GM21526 (cell line): ENCODE measurements at regions not wholly inside any gene's neighbourhood (a gene's known extent, or its start where the extent isn't known, plus 50 kb on each side); places are given as distances from the start of the nearest gene placed in this dataset.

Experiments used
- ATAC-seq: cut with Tn5 transposase; IDR thresholded peaks from one replicate; pipeline ENCODE4 v1.9.1; 2021; ENCODE audit warnings: moderate library complexity; ENCODE audit not compliant: unreplicated experiment, low FRiP score

GRCh38 chr5:3734632-3735031 lies 139.0 kb downstream of the IRX1 start:
- no peak for ATAC-seq

DNA sequence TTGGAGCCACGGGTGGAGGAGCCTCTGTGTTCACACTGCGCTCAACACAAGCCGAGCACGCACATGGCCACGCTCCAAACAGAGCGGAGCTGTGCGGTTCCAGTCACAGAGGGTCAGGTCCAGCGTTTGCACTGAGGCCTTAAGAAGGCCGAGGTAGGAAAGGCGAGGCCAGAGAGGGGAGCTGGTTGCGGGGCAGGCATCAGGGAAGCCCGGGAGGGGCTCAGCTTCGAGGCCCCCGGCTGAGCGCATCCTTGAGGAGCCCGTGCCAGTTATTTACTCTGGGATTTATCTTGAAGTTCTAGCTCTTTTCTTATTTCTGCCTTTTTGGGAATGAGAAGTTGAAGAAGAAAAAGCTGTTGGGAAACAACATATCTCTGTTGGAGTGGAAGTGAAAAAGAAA lies 140.8 kb downstream of the IRX1 start:
- no peak for ATAC-seq

GRCh38 chr5:3736926-3737325 lies 141.3 kb downstream of the IRX1 start:
- no peak for ATAC-seq

GRCh38 chr5:3738919-3739318 lies 143.3 kb downstream of the IRX1 start:
- no peak for ATAC-seq

DNA sequence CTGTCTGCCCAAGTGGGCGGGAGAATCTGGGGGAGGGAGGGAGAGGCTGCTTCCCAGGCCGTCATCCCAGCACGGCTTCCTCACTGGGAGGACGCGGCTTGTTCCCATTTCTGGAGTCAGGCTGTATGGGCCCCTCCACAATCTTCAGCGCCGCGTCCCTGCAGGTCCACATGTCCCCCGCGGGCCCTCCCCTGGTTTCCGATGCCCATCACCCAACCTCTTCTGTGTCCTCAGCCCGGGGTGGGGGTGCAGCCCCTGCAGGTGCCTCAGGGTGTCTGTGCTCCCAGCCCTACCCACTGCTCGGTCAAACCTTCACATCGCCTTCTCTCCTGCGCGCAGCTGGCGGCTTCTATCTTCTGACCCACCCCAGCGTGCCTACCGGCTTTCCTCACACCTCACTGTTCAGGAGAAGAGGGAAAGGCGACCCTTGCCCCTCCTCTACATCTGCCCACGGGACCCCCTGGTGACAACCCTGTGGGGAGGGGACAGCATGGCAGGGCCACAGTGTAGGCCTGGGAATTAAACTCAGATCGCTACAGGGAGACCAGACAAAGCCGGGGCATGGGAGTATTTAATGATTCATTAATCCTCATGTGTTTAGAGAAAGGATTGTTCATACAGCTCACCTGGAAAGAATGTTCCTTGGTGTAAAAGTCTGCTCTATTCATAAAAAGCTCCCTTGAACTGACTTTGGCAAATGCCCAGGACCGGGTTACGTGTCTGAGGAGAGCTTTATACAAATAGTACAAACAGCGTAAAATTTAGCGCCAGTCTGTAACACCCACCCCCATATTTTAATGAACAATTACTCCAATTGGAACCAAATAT lies 145.1 kb downstream of the IRX1 start:
- ATAC-seq: no peak

- no peak for ATAC-seq
Measured at GRCh38 chr5:3741374-3741770, 145.7 kb downstream of the IRX1 start.

- ATAC-seq: no peak
Measured at GRCh38 chr5:3742750-3743149, 147.1 kb downstream of the IRX1 start.

GRCh38 chr5:3751846-3752245 lies 156.2 kb downstream of the IRX1 start:
- ATAC-seq: no peak

DNA sequence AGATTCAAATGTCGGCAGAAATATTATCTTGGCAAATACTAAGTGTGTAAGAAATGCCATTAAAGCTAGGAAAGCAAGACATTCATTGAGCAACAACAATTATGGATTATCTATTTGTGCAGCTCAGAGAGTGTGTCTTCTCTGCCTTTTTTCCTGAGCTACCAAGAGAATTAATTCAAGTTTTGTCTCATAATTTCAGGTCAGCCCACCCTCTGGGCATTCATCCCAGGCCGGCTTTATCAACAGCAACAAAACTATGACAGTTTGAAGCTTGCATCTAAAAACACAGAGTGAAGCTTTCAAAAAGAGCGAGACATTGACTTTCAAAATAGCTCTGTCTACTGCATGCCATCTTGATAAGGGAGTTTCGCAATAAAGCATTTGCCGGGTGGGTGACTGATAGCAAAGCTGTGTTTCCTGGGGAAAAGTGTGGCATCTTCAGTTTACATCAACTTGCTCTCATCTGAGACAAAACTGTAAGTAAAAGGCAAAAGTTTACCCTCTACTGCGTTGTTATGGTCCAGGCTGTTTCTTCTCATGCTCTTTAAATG lies 182.4 kb downstream of the IRX1 start:
- no peak for ATAC-seq

GRCh38 chr5:3778945-3779344 lies 183.3 kb downstream of the IRX1 start:
- no peak for ATAC-seq

DNA sequence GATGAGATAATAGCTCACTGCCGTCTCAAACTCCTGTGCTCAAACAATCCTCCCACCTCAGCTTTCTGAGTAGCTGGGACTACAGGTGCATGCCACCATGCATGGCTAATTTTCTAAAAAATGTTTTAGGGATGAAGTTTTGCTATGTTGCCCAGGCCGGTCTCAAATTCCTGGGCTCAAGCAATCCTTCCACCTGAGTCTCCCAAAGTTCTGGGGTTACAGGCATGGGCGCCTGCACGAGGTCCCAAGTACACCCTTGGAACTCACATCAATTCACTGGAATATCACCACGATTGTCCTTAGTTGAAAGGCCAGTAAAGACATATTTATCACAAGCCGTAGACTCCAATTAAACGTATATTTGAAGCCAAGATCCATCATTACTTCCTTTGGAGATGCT lies 184.6 kb downstream of the IRX1 start:
- no peak for ATAC-seq

DNA sequence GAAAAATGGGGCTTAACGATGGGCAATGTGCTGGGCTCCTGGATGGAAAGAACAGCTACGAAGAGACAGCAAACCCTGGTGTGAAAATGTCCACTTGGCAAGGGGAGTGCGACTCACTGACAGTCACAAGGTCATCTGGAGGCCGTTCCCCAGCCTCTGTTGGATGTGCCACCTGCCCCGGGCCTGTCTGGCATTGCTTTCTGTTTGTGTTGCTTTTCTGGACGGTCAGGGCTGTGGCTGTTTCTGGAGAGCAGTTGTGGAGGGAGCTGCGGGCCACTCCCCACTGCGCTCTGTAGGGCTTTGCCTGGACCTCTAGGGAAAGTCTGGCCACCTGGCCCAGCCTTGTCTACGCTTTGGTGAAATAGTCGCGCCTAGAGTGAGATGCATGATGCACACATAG lies 185.3 kb downstream of the IRX1 start:
- no peak for ATAC-seq

GRCh38 chr5:3784854-3785253 lies 189.2 kb downstream of the IRX1 start:
- ATAC-seq: no peak

DNA sequence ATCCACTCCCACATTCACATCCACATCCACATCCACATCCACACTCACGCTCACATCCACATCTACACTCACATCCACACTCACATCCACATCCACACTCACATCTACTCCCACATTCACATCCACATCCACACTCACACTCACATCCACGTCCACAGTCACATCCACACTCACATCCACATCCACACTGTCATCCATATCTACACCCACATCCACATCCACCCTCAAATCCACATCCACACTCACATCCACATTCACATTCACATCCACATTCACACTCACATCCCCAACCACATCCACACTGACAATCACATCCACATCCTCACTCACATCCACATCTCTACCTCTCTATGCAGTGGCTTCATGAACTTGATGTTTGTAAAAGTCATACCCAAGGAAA lies 190.5 kb downstream of the IRX1 start:
- no peak for ATAC-seq

DNA sequence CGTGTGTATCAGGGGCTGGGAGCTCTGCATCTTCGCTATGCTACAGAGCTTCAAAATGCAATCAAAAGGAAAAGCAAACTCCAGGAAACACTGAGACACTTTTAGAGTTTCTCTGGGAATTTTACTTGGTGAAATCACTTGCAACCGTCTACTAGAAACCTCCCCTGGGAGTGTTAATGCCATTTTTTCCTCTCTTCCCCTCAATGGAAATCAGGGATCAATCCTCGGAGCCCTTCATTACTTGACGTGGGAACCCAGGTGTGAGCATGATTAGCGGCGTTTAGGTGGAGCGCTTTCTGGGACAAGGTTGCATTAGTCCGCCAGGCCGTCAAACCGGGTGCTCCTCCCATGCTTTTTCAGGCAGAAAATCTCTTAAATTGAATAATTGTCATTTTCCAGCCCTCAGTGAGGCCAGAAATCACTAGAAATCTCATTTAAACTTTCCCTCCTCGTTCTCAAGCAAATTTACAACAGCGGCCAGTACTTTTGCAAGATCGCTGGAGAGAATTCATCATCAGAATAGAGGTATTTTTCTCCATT lies 191.3 kb downstream of the IRX1 start:
- ATAC-seq: no peak

DNA sequence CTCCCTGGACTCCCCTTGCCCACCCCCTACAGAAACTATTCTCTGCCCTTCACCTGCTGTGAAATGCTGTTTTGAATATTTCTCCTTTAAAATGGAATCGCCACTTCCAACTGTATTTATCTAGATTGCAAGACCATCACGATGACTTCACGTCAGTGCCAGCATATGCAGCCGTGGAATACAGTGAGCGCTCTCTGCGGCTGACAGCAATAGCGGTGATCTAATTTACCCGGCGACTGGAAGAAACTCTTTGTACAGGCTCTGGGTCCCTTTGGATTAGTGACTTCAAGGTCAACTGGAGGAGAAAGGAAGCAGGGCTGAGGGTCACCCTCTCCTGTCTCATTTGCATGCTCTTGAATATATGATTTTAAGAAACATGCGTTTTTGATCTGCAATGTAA lies 192.0 kb downstream of the IRX1 start:
- no peak for ATAC-seq

GRCh38 chr5:3789519-3790193 lies 194.0 kb downstream of the IRX1 start:
- no peak for ATAC-seq

DNA sequence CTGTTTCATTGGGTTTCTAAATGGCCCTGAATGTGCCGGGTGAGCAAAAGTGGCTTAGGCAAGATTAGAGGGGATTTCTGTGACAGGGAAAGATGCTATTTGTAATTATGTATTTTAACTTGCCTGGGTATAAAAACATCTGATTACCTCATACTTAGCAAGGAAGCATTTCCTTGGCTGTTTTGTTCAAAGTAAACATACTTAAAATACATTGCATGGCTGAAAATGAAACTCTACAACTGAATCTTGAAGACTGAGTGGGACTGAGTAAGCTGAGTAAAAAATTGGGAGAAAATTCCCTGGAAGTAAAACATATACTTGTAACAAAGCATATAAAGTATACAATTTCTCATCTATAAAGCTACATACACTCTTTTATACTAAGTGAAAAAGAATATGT lies 197.5 kb downstream of the IRX1 start:
- no peak for ATAC-seq

- no peak for ATAC-seq
Measured at GRCh38 chr5:3794611-3795010, 199.0 kb downstream of the IRX1 start.

DNA sequence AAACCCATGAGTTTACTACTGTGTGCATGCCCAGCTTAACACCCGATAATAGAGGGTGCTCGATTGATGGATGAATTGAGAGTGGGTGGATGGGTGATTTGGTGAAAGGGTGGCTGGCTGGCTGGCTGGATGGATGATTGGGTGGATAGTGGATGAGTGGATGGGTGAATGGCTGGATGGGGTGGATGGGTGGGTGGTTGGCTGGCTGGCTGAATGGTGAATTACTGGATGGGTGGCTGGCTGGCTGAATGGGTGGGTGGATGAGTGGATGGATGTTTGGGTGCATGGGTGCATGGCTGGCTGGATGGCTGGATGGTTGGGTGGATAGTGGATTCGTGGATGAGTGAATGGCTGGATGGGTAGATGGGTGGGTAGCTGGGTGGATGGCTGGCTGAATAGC lies 201.1 kb downstream of the IRX1 start:
- no peak for ATAC-seq

DNA sequence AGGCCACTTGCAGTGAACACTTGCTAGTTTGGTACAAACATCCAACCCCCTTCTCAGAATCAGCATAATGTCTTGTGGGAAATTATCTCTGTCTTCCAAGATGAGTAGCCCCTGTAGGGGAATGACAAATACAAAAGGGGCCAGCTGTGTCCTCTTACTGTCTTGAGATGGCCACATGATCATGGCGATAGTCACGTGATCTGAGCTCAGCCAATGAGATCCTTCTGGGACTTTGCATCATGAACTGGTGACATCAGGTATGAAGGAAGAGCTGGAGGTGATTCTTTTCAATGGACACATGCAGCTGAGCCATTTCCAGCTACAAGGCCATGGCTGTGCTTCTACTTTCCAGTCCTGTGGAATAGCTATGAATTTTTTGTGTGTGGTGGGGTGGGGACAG lies 206.3 kb downstream of the IRX1 start:
- ATAC-seq: no peak

GRCh38 chr5:3809455-3809854 lies 213.8 kb downstream of the IRX1 start:
- no peak for ATAC-seq
